ENCODE measurements at regions not wholly inside any gene's neighbourhood (a gene's known extent, or its start where the extent isn't known, plus 50 kb on each side); places are given as distances from the start of the nearest gene placed in this dataset.

GRCh38 chr3:56919797-56920195 lies 118.0 kb upstream of the ARHGEF3 start (continued):
- TF ChIP-seq CHD7 (IDR thresholded peaks at IDR 0.05; ENCODE audit: insufficient replicate concordance, low read length), result no peak
- no peak for TF ChIP-seq NANOG (IDR thresholded peaks at IDR 0.05; ENCODE audit: insufficient read depth, low read depth, low read length, poor library complexity, severe bottlenecking)
- TF ChIP-seq POLR2AphosphoS5 (IDR thresholded peaks at IDR 0.05; ENCODE audit: low read depth, low read length), result no peak
- TF ChIP-seq HDAC2 (IDR thresholded peaks at IDR 0.05; ENCODE audit: borderline replicate concordance in 1 of 2, low read depth in 2 of 2, low read length in 2 of 2), result no peak
- no peak for TF ChIP-seq CTCF (IDR thresholded peaks at IDR 0.05; ENCODE audit: control extremely low read depth in 1 of 3, insufficient read depth in 1 of 3, low read depth in 1 of 3, low read length in 3 of 3)
- TF ChIP-seq EP300 (IDR thresholded peaks at IDR 0.05; ENCODE audit: borderline replicate concordance in 1 of 2, low read depth in 2 of 2, low read length in 2 of 2), result no peak
- TF ChIP-seq USF2 (IDR thresholded peaks at IDR 0.05; ENCODE audit: low read length), result no peak
